Kidney (tissue), 13 donors: ENCODE measurements at regions not wholly inside any gene's neighbourhood (a gene's known extent, or its start where the extent isn't known, plus 50 kb on each side); places are given as distances from the start of the nearest gene placed in this dataset.

Source experiments
- DNase-seq, 5 donors: peaks; one replicate each; pipeline ENCODE4 v3.0.0-alpha.2; 2013 to 2020
- FAIRE-seq: peaks from 2 replicates; lab custom pipeline; 2012; peaks lifted over from hg19 to GRCh38; lab: Jason Lieb, UNC
- H3K27ac ChIP-seq, 2 donors: one replicate each; pipeline ENCODE4 v1.7.0; 2013; ENCODE audit warnings: low read depth in 2 of 2, low read length in 2 of 2, inconsistent platforms in 1 of 2
- H3K27me3 ChIP-seq: one replicate; pipeline ENCODE4 v1.7.1; 2013; ENCODE audit warnings: low read length, inconsistent platforms; ENCODE audit not compliant: control insufficient read depth, insufficient read depth
- H3K36me3 ChIP-seq, 3 donors: one replicate each; pipeline versions ENCODE4 v1.7.0 to v1.7.1; 2013; ENCODE audit warnings: low read length in 3 of 3, control low read depth in 1 of 3, inconsistent platforms in 1 of 3; ENCODE audit not compliant: insufficient read depth in 3 of 3, control insufficient read depth in 2 of 3
- H3K4me1 ChIP-seq, 3 donors: one replicate each; pipeline versions ENCODE4 v1.7.0 to v1.7.1; 2013; ENCODE audit warnings: low read length in 3 of 3, inconsistent platforms in 1 of 3, low read depth in 1 of 3; ENCODE audit not compliant: control insufficient read depth in 2 of 3, insufficient read depth in 2 of 3
- H3K4me3 ChIP-seq, 3 donors: one replicate each; pipeline versions ENCODE4 v1.7.0 to v1.8.1; 2013; ENCODE audit warnings: low read length in 3 of 3, control low read depth in 1 of 3, inconsistent platforms in 1 of 3
- H3K9ac ChIP-seq, 3 donors: one replicate each; pipeline versions ENCODE4 v1.7.0 to v1.7.1; 2013; ENCODE audit warnings: low read length in 3 of 3, control low read depth in 1 of 3, inconsistent platforms in 1 of 3
- H3K9me3 ChIP-seq, 3 donors: one replicate each; pipeline versions ENCODE4 v1.7.0 to v1.7.1; 2013; ENCODE audit warnings: low read length in 3 of 3, control low read depth in 1 of 3, inconsistent platforms in 1 of 3; ENCODE audit not compliant: control insufficient read depth in 2 of 3, insufficient read depth in 1 of 3
- intact Hi-C: fragments of 100-400 bp; cut with DNase I; formaldehyde crosslinking; loops from one replicate; pipeline ENCODE4 v1.11.1; 2022
- TF ChIP-seq, protein P1 (sequence below): IDR thresholded peaks from 3 replicates; pipeline ENCODE4 v1.5.1; 2012; ENCODE audit warnings: mild to moderate bottlenecking, moderate library complexity, borderline replicate concordance; ENCODE audit not compliant: insufficient read depth; ENCODE audit errors: extremely low read depth
- donor health status: control.
- donor health status: control.
- donor health status: control.
- donor health status: control.
- donor health status: control.
- donor health status: DM: yes; HTN: yes; CAD: no.
- donor health status: Normal renal cell carcinoma (clear cell type).

DNA sequence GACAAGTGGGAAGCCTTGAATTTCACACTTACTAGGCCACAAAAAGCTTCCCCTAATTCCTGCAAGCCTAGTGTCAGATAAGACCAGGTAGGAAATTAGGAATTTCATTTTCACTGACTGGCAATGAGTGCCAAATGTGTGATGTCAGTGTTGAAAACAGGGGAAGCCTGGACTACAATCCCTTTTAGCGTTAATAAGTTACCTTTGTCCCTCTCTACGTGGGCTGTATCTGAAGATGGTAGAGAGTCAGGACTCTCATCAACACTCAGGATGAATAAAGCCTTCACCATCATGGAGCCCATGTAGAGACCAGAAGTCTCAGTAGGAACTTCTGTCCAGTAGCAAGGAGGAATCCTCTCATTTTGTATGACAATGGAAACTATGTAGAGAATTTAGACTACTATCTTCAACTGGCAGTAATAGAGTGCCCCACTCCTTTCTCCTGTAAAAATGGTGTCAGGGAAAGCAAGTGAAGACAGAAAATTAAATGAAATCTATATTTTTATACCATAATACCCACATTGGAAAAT lies 324.1 kb upstream of the KLHL1 start:
- no peak for FAIRE-seq
- intact Hi-C loops: no loop called here

DNA sequence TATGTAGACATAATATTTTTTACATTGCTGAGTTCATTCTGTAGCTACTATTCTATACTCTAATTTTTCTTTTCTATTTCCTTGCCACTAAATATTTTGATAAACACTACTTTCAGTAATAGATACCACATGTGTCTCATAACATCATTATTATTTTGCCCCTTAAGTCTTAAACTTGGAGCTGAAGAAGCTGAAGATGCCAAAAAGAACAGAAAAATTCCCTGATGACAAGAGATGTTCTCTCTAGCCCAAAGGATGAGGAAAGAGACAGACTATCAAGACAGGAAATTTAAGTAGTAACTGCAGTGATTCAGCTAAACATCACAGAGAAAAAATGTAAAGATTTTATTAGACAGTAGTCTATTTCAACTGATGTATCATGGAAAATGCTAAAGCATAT lies 322.0 kb upstream of the KLHL1 start:
- Histone ChIP-seq H3K9ac (no peak overlapping the region), H3K36me3 (no peaks in the 10 kb centered on the region), H3K4me3 (no peak overlapping the region), H3K4me1 (no peaks in the 10 kb centered on the region), H3K9me3 (no peaks in the 10 kb centered on the region), H3K27ac (no peak overlapping the region), H3K27me3 (no peaks in the 10 kb centered on the region)
- intact Hi-C loops: no loop called here
- DNase-seq: no peak
- TF ChIP-seq, protein P1, sequence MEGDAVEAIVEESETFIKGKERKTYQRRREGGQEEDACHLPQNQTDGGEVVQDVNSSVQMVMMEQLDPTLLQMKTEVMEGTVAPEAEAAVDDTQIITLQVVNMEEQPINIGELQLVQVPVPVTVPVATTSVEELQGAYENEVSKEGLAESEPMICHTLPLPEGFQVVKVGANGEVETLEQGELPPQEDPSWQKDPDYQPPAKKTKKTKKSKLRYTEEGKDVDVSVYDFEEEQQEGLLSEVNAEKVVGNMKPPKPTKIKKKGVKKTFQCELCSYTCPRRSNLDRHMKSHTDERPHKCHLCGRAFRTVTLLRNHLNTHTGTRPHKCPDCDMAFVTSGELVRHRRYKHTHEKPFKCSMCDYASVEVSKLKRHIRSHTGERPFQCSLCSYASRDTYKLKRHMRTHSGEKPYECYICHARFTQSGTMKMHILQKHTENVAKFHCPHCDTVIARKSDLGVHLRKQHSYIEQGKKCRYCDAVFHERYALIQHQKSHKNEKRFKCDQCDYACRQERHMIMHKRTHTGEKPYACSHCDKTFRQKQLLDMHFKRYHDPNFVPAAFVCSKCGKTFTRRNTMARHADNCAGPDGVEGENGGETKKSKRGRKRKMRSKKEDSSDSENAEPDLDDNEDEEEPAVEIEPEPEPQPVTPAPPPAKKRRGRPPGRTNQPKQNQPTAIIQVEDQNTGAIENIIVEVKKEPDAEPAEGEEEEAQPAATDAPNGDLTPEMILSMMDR: no peak
- no peak for FAIRE-seq

More for the DNA sequence above, 324.1 kb upstream of the KLHL1 start:
- Histone ChIP-seq H3K36me3 (no peaks in the 10 kb centered on the region), H3K27ac (no peak overlapping the region), H3K4me1 (no peaks in the 10 kb centered on the region), H3K9me3 (no peaks in the 10 kb centered on the region), H3K4me3 (no peak overlapping the region), H3K27me3 (no peaks in the 10 kb centered on the region), H3K9ac (no peak overlapping the region)
- DNase-seq: no peak
- TF ChIP-seq, protein P1: no peak

DNA sequence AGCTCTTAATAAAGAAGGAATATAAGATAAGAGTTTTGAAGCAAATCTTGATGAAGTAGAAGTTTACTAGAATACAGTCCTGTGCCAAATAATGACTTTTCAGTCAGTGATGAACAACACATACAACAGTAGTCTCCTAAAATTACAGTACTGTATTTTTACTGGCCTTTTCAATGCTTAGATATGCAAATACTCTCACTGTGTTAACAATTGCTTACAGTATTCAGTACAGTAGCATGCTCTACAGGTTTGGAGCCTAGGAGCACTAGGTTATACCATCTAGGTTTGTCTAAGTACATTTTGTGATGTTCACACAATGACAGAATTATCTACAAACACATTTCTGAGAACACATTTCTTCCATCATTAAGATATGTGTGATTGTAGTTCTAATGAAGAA lies 316.7 kb upstream of the KLHL1 start:
- TF ChIP-seq, protein P1: no peak
- DNase-seq: no peak
- Histone ChIP-seq H3K9ac (no peak overlapping the region), H3K4me3 (no peak overlapping the region), H3K9me3 (no peaks in the 10 kb centered on the region), H3K36me3 (no peaks in the 10 kb centered on the region), H3K27me3 (no peaks in the 10 kb centered on the region), H3K4me1 (no peaks in the 10 kb centered on the region), H3K27ac (no peak overlapping the region)
- intact Hi-C loops: no loop called here
- FAIRE-seq: no peak

DNA sequence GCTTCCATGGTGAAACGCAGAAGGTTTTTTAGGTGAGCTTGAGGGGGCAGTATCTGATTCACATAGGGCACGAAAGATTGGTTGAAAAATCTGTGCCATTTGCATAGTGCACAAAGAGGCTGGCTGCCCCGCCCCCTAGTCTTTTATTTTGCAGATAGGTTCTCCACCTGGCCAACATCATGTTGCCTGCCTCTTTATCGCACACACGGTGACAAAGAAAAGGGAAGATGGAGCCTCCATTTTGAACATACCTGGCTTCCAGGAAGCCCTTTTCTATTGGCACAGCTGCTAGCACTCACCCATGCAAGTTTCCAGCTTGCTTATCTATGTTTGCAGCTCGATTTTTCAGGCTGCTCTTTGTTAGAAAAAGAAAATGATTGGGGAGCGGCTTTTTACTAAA lies 316.2 kb upstream of the KLHL1 start:
- Histone ChIP-seq H3K27me3 (no peaks in the 10 kb centered on the region), H3K36me3 (no peaks in the 10 kb centered on the region), H3K27ac (no peak overlapping the region), H3K4me3 (no peak overlapping the region), H3K9me3 (no peaks in the 10 kb centered on the region), H3K9ac (no peak overlapping the region), H3K4me1 (no peaks in the 10 kb centered on the region)
- FAIRE-seq: no peak
- DNase-seq: no peak
- TF ChIP-seq, protein P1: no peak
- intact Hi-C loops: no loop called here
